GM19395 (cell line): ENCODE measurements at regions not wholly inside any gene's neighbourhood (a gene's known extent, or its start where the extent isn't known, plus 50 kb on each side); places are given as distances from the start of the nearest gene placed in this dataset.

Experiments
- ATAC-seq: cut with Tn5 transposase; IDR thresholded peaks from one replicate; pipeline ENCODE4 v1.9.1; 2021; ENCODE audit warnings: mild to moderate bottlenecking, moderate library complexity; ENCODE audit not compliant: unreplicated experiment

GRCh38 chr18:51789871-51790270, 550.1 kb upstream of the DCC start:
- no peak for ATAC-seq

GRCh38 chr18:51801514-51801913, 538.5 kb upstream of the DCC start:
- ATAC-seq = no peak

GRCh38 chr18:51802569-51803428, 537.2 kb upstream of the DCC start:
- ATAC-seq = no peak

GRCh38 chr18:51807336-51807735, 532.7 kb upstream of the DCC start:
- no peak for ATAC-seq

GRCh38 chr18:51811883-51812282, 528.1 kb upstream of the DCC start:
- ATAC-seq = peak; percentile 83

- ATAC-seq = no peak
These were observed 526.3 kb upstream of the DCC start for GRCh38 chr18:51813740-51814139.

GRCh38 chr18:51821610-51822009, 518.4 kb upstream of the DCC start:
- ATAC-seq = no peak

- ATAC-seq = no peak
These were observed 515.3 kb upstream of the DCC start for GRCh38 chr18:51824746-51825145.

- ATAC-seq = no peak
These were observed 506.1 kb upstream of the DCC start for GRCh38 chr18:51833850-51834249.

GRCh38 chr18:51848702-51849101, 491.3 kb upstream of the DCC start:
- no peak for ATAC-seq

- no peak for ATAC-seq
These were observed 487.3 kb upstream of the DCC start for GRCh38 chr18:51852681-51853080.

- no peak for ATAC-seq
These were observed 482.0 kb upstream of the DCC start for GRCh38 chr18:51857989-51858388.

GRCh38 chr18:51861046-51861445, 479.0 kb upstream of the DCC start:
- ATAC-seq = no peak

GRCh38 chr18:51862051-51862715, 477.8 kb upstream of the DCC start:
- ATAC-seq = no peak

GRCh38 chr18:51864219-51864965, 475.6 kb upstream of the DCC start:
- no peak for ATAC-seq

GRCh38 chr18:51865538-51865937, 474.5 kb upstream of the DCC start:
- ATAC-seq = no peak

GRCh38 chr18:51867767-51868166, 472.2 kb upstream of the DCC start:
- ATAC-seq = no peak

- ATAC-seq = no peak
These were observed 461.3 kb upstream of the DCC start for GRCh38 chr18:51878724-51879123.

GRCh38 chr18:51879329-51879728, 460.7 kb upstream of the DCC start:
- ATAC-seq = no peak

GRCh38 chr18:51881394-51881793, 458.6 kb upstream of the DCC start:
- ATAC-seq = no peak

GRCh38 chr18:51884039-51884438, 456.0 kb upstream of the DCC start:
- ATAC-seq = no peak

- no peak for ATAC-seq
These were observed 449.2 kb upstream of the DCC start for GRCh38 chr18:51890762-51891161.
